K562 (cell line): ENCODE measurements at regions not wholly inside any gene's neighbourhood (a gene's known extent, or its start where the extent isn't known, plus 50 kb on each side); places are given as distances from the start of the nearest gene placed in this dataset.

Experiments
- CREM ChIP-seq: IDR thresholded peaks from 2 replicates; pipeline ENCODE4 v1.6.1; 2014; ENCODE audit warnings: antibody characterized with exemption, low read depth
- EP300 ChIP-seq: IDR thresholded peaks from 2 replicates; pipeline ENCODE4 v1.6.1; 2012; ENCODE audit warnings: low read length, improper control_type of control experiment
- KLF16 ChIP-seq: IDR thresholded peaks from 2 replicates; pipeline ENCODE4 v1.6.1; 2016; ENCODE audit warnings: antibody characterized with exemption
- SIN3A ChIP-seq, 2 experiments: fragments of 150-350 bp in 1 of 2; IDR thresholded peaks; 2 replicates each; pipeline ENCODE4 v1.6.1; 2011 to 2016; ENCODE audit warnings: borderline replicate concordance in 2 of 2, low read depth in 2 of 2, low read length in 2 of 2, mild to moderate bottlenecking in 2 of 2, moderate library complexity in 2 of 2; ENCODE audit not compliant: control insufficient read depth in 1 of 2

GRCh38 chr14:82719617-82720016, 1186.0 kb upstream of the SEL1L start:
- TF ChIP-seq EP300 (no peak), KLF16 (no peak), SIN3A (IDR thresholded peaks at IDR 0.05; ENCODE audit: borderline replicate concordance in 2 of 2, control insufficient read depth in 1 of 2, low read depth in 2 of 2, low read length in 2 of 2) (no peak), CREM (no peak)
